ENCODE measurements at regions not wholly inside any gene's neighbourhood (a gene's known extent, or its start where the extent isn't known, plus 50 kb on each side); places are given as distances from the start of the nearest gene placed in this dataset.

- DNase-seq = no peak
These were observed 470.1 kb upstream of the NR2F2 start for GRCh38 chr15:95860406-95860805.

GRCh38 chr15:95864467-95864886 is 466.0 kb upstream of the NR2F2 start:
- DNase-seq = peak; percentile 9

GRCh38 chr15:95865330-95865739 is 465.2 kb upstream of the NR2F2 start:
- DNase-seq = no peak

- DNase-seq = no peak
These were observed 463.6 kb upstream of the NR2F2 start for GRCh38 chr15:95866711-95867440.

GRCh38 chr15:95868450-95868849 is 462.1 kb upstream of the NR2F2 start:
- peak; percentile 5 for DNase-seq

- no peak for DNase-seq
These were observed 461.5 kb upstream of the NR2F2 start for GRCh38 chr15:95868970-95869369.

- DNase-seq = no peak
These were observed 460.6 kb upstream of the NR2F2 start for GRCh38 chr15:95869920-95870319.

- no peak for DNase-seq
These were observed 458.1 kb upstream of the NR2F2 start for GRCh38 chr15:95872366-95872771.

GRCh38 chr15:95874637-95875036 is 455.9 kb upstream of the NR2F2 start:
- DNase-seq = no peak

GRCh38 chr15:95875121-95875643 is 455.3 kb upstream of the NR2F2 start:
- DNase-seq = peak; percentile 28

GRCh38 chr15:95880031-95880570 is 450.4 kb upstream of the NR2F2 start:
- no peak for DNase-seq

GRCh38 chr15:95880630-95881029 is 449.9 kb upstream of the NR2F2 start:
- DNase-seq = no peak

- no peak for DNase-seq
These were observed 447.4 kb upstream of the NR2F2 start for GRCh38 chr15:95883064-95883463.

- no peak for DNase-seq
These were observed 446.2 kb upstream of the NR2F2 start for GRCh38 chr15:95884276-95884675.

GRCh38 chr15:95887666-95888390 is 442.7 kb upstream of the NR2F2 start:
- DNase-seq = no peak

GRCh38 chr15:95888762-95889161 is 441.7 kb upstream of the NR2F2 start:
- DNase-seq = no peak

GRCh38 chr15:95894407-95894956 is 436.0 kb upstream of the NR2F2 start:
- DNase-seq = no peak

- no peak for DNase-seq
These were observed 435.0 kb upstream of the NR2F2 start for GRCh38 chr15:95895508-95895907.

GRCh38 chr15:95897651-95898050 is 432.8 kb upstream of the NR2F2 start:
- DNase-seq = no peak

- DNase-seq = no peak
These were observed 431.7 kb upstream of the NR2F2 start for GRCh38 chr15:95898761-95899160.

- DNase-seq = no peak
These were observed 429.2 kb upstream of the NR2F2 start for GRCh38 chr15:95901271-95901670.

GRCh38 chr15:95902606-95903005 is 427.9 kb upstream of the NR2F2 start:
- DNase-seq = no peak

- DNase-seq = no peak
These were observed 427.1 kb upstream of the NR2F2 start for GRCh38 chr15:95903352-95903751.

Measured in CD4-positive, alpha-beta T cell treated with Interleukin-12 subunit alpha and Interleukin-12 subunit beta, for 1 hour (primary cell).